ENCODE measurements at regions not wholly inside any gene's neighbourhood (a gene's known extent, or its start where the extent isn't known, plus 50 kb on each side); places are given as distances from the start of the nearest gene placed in this dataset.
A peak's percentile ranks its signal among the peaks of the same experiment; 100 is the strongest.

GRCh38 chr16:54547052-54547451 lies 260.5 kb upstream of the IRX3 start:
- Mint-ChIP-seq H3K4me1 (peaks cover 41% of the 10 kb centered on the region), H3K36me3 (ENCODE audit: low read depth) (no peaks in the 10 kb centered on the region), H3K9me3 (peaks cover 3% of the 10 kb centered on the region), H3K27ac (ENCODE audit: unreplicated experiment) (no peak overlapping the region), H3K4me3 (no peak overlapping the region), H3K27me3 (ENCODE audit: low read depth) (peaks cover 20% of the 10 kb centered on the region)
- DNase-seq (ENCODE audit: low read depth, low spot score): no peak
- TF ChIP-seq CTCF (conservative IDR thresholded peaks at IDR 0.05): no peak

- TF ChIP-seq CTCF (conservative IDR thresholded peaks at IDR 0.05): no peak
- peaks cover 23% of the 10 kb centered on the region for H3K27me3 Mint-ChIP-seq (ENCODE audit: low read depth)
- peaks cover 41% of the 10 kb centered on the region for H3K4me1 Mint-ChIP-seq
- H3K27ac Mint-ChIP-seq (ENCODE audit: unreplicated experiment): peak overlapping the region; percentile 88
- no peaks in the 10 kb centered on the region for H3K36me3 Mint-ChIP-seq (ENCODE audit: low read depth)
- peak overlapping the region; percentile 56 for H3K4me3 Mint-ChIP-seq
- no peak for DNase-seq (ENCODE audit: low read depth, low spot score)
- peaks cover 1% of the 10 kb centered on the region for H3K9me3 Mint-ChIP-seq
These were observed 259.9 kb upstream of the IRX3 start for GRCh38 chr16:54546521-54546920.

GRCh38 chr16:54545854-54546511 lies 259.4 kb upstream of the IRX3 start:
- Mint-ChIP-seq H3K27ac (ENCODE audit: unreplicated experiment) (peak overlapping the region; percentile 88), H3K4me1 (peaks cover 41% of the 10 kb centered on the region), H3K9me3 (no peaks in the 10 kb centered on the region), H3K27me3 (ENCODE audit: low read depth) (peaks cover 23% of the 10 kb centered on the region), H3K36me3 (ENCODE audit: low read depth) (no peaks in the 10 kb centered on the region), H3K4me3 (peak overlapping the region; percentile 56)
- TF ChIP-seq CTCF (conservative IDR thresholded peaks at IDR 0.05): no peak
- DNase-seq (ENCODE audit: low read depth, low spot score): no peak

GRCh38 chr16:54544553-54545180 lies 258.1 kb upstream of the IRX3 start:
- Mint-ChIP-seq H3K4me1 (peaks cover 44% of the 10 kb centered on the region), H3K9me3 (no peaks in the 10 kb centered on the region), H3K27ac (ENCODE audit: unreplicated experiment) (no peak overlapping the region), H3K36me3 (ENCODE audit: low read depth) (no peaks in the 10 kb centered on the region), H3K4me3 (no peak overlapping the region), H3K27me3 (ENCODE audit: low read depth) (peaks cover 34% of the 10 kb centered on the region)
- DNase-seq (ENCODE audit: low read depth, low spot score): no peak
- no peak for TF ChIP-seq CTCF (conservative IDR thresholded peaks at IDR 0.05)

- Mint-ChIP-seq H3K4me3 (no peak overlapping the region), H3K27me3 (ENCODE audit: low read depth) (peaks cover 34% of the 10 kb centered on the region), H3K36me3 (ENCODE audit: low read depth) (no peaks in the 10 kb centered on the region)
These were observed 256.4 kb upstream of the IRX3 start for GRCh38 chr16:54542805-54543505.

More at GRCh38 chr16:54542805-54543505, 256.4 kb upstream of the IRX3 start:
- no peak for TF ChIP-seq CTCF (conservative IDR thresholded peaks at IDR 0.05)
- Mint-ChIP-seq H3K27ac (ENCODE audit: unreplicated experiment) (no peak overlapping the region), H3K4me1 (peaks cover 33% of the 10 kb centered on the region), H3K9me3 (no peaks in the 10 kb centered on the region)
- no peak for DNase-seq (ENCODE audit: low read depth, low spot score)

Measured in neural crest cell (in vitro differentiated cells).